OCI-LY7 (cell line): ENCODE measurements at regions not wholly inside any gene's neighbourhood (a gene's known extent, or its start where the extent isn't known, plus 50 kb on each side); places are given as distances from the start of the nearest gene placed in this dataset.
"Not testable (repeated sequence)": the region's sequence is repeated elsewhere in the genome, so short reads cannot be mapped to it uniquely, and the experiment has no call there.

ENCODE experiments used
- BruUV-seq: library from RNA; stranded (reverse); fragments of 400-500 nt; replicated peaks from 2 replicates; lab custom pipeline; 2021; lab: Mats Ljungman, UMichigan
- CTCF ChIA-PET: fragments of 300-600 bp; sonication (Branson Sonifier 250); formaldehyde crosslinking; loops from one replicate; lab custom pipeline; 2022; ENCODE audit warnings: antibody characterized with exemption; ENCODE audit not compliant: unreplicated experiment; lab: Charles Lee
- POLR2A ChIA-PET: fragments of 300-600 bp; sonication (Branson Sonifier 250); formaldehyde crosslinking; loops from one replicate; lab custom pipeline; 2022; ENCODE audit warnings: antibody characterized with exemption; lab: Charles Lee
- DNase-seq: peaks from one replicate; pipeline ENCODE4 v3.0.0-alpha.2; 2015; ENCODE audit warnings: low spot score
- H2AFZ ChIP-seq: fragments of 200-600 bp; sonication (generic), shearing (Covaris generic); 2 replicates; pipeline ENCODE4 v1.6.1; 2014; ENCODE audit warnings: mild to moderate bottlenecking, antibody characterized with exemption, low read length, moderate library complexity
- H3K27ac ChIP-seq: fragments of 200-600 bp; sonication (generic); 2 replicates; pipeline ENCODE4 v1.5.1; 2014; ENCODE audit warnings: mixed run types, low read depth, mild to moderate bottlenecking, moderate library complexity, low read length, inconsistent platforms; ENCODE audit not compliant: poor library complexity, severe bottlenecking
- H3K36me3 ChIP-seq: fragments of 200-600 bp; sonication (generic); 2 replicates; pipeline ENCODE4 v1.6.1; 2014; ENCODE audit warnings: mild to moderate bottlenecking, antibody characterized with exemption, low read length, moderate library complexity, mixed read lengths; ENCODE audit not compliant: insufficient read depth
- H3K4me1 ChIP-seq: fragments of 200-600 bp; sonication (generic); 2 replicates; pipeline ENCODE4 v1.5.1; 2014; ENCODE audit warnings: mild to moderate bottlenecking, low read length; ENCODE audit not compliant: insufficient read depth, poor library complexity, severe bottlenecking
- H3K4me2 ChIP-seq: fragments of 200-600 bp; sonication (generic); 2 replicates; pipeline ENCODE4 v1.6.1; 2014; ENCODE audit warnings: mild to moderate bottlenecking, low read length
- H3K4me3 ChIP-seq: fragments of 200-600 bp; sonication (generic); 2 replicates; pipeline ENCODE4 v1.5.1; 2014; ENCODE audit warnings: mild to moderate bottlenecking, low read depth, low read length; ENCODE audit not compliant: poor library complexity, severe bottlenecking
- H3K79me2 ChIP-seq: fragments of 200-600 bp; sonication (generic); 2 replicates; pipeline ENCODE4 v1.6.1; 2016; ENCODE audit warnings: low read depth, mild to moderate bottlenecking, low read length, moderate library complexity, mixed read lengths; ENCODE audit not compliant: insufficient read depth
- H3K9me2 ChIP-seq: fragments of 200-600 bp; sonication (generic); 2 replicates; pipeline ENCODE4 v1.6.1; 2016; ENCODE audit warnings: mild to moderate bottlenecking, low read length, mixed read lengths; ENCODE audit not compliant: insufficient read depth
- H3K9me3 ChIP-seq: fragments of 200-600 bp; sonication (generic); 2 replicates; pipeline ENCODE4 v1.6.1; 2014; ENCODE audit warnings: mild to moderate bottlenecking, mixed run types, low read length, mixed read lengths
- H4K20me1 ChIP-seq: fragments of 200-600 bp; sonication (generic); 2 replicates; pipeline ENCODE4 v1.6.1; 2014; ENCODE audit warnings: mild to moderate bottlenecking, antibody characterized with exemption, low read length, moderate library complexity, mixed read lengths; ENCODE audit not compliant: insufficient read depth
- CTCF ChIP-seq: fragments of 200-600 bp; sonication (generic); conservative IDR thresholded peaks from 2 replicates; pipeline ENCODE4 v1.5.1; 2014; ENCODE audit warnings: mild to moderate bottlenecking, antibody characterized with exemption, low read length, moderate library complexity, mixed read lengths
- EZH2phosphoT487 ChIP-seq: fragments of 200-600 bp; sonication (generic); IDR thresholded peaks from 2 replicates; pipeline ENCODE4 v1.6.1; 2018; ENCODE audit warnings: low read depth, borderline replicate concordance, mild to moderate bottlenecking, mixed run types, antibody characterized with exemption, low read length, moderate library complexity, mixed read lengths
- intact Hi-C: fragments of 100-400 bp; cut with micrococcal nuclease; formaldehyde crosslinking; loops from one replicate; pipeline ENCODE4 v1.10.0; 2022; ENCODE audit not compliant: unreplicated experiment

DNA sequence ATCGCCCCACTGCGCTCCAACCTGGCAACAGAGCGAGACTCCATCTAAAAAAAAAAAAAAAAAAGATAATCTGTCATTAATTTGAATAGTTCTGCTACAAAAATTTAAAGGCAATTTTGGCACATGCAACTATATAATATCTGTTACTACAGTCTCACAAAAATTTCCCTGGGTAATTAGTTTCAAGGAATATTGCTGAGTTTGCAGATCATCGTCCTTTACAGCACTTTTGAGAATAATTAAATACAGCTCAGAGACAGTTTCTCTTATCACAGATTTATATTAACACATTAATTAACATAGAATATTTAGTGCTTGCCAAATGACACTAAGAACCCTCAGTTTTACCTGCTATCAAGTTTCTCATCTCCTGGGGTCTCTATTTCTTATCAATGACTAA, 540.4 kb upstream of the ZNF804A start:
- Histone ChIP-seq H3K27ac (no peak overlapping the region), H3K9me3 (no peaks in the 10 kb centered on the region), H3K79me2 (no peaks in the 10 kb centered on the region), H3K4me3 (no peak overlapping the region), H3K36me3 (no peaks in the 10 kb centered on the region), H2AFZ (no peak overlapping the region), H3K4me1 (no peaks in the 10 kb centered on the region), H3K9me2 (no peaks in the 10 kb centered on the region), H3K4me2 (no peak overlapping the region), H4K20me1 (no peaks in the 10 kb centered on the region)
- no TSS peak for BruUV-seq
- DNase-seq, result no peak
- intact Hi-C loops, result no loop called here
- ChIA-PET POLR2A (interaction anchor here (0.6 to 1.0 kb wide), 3 partner anchors 486 to 1957 kb away, joined by 3 to 5 read pairs (median 4); no protein-coding TSS in a partner anchor), CTCF (no interaction called here)
- TF ChIP-seq CTCF, result no peak
- TF ChIP-seq EZH2phosphoT487, result no peak

- H3K79me2 ChIP-seq, H3K36me3 ChIP-seq, intact Hi-C loops, H2AFZ ChIP-seq, BruUV-seq, H4K20me1 ChIP-seq, H3K4me1 ChIP-seq, CTCF ChIA-PET, H3K27ac ChIP-seq, H3K9me3 ChIP-seq, H3K4me2 ChIP-seq, H3K4me3 ChIP-seq, POLR2A ChIA-PET, H3K9me2 ChIP-seq, DNase-seq: not testable (repeated sequence)
These were observed 538.1 kb upstream of the ZNF804A start for GRCh38 chr2:184060268-184060667.

- Histone ChIP-seq H3K4me1 (no peaks in the 10 kb centered on the region), H3K79me2 (no peaks in the 10 kb centered on the region), H2AFZ (no peak overlapping the region), H4K20me1 (no peaks in the 10 kb centered on the region), H3K36me3 (no peaks in the 10 kb centered on the region), H3K9me3 (no peaks in the 10 kb centered on the region), H3K27ac (no peak overlapping the region), H3K4me2 (no peak overlapping the region), H3K9me2 (no peaks in the 10 kb centered on the region), H3K4me3 (no peak overlapping the region)
- peak; percentile 19 for DNase-seq
- CTCF ChIA-PET, result no interaction called here
- peak; percentile 78 for TF ChIP-seq CTCF
- TF ChIP-seq EZH2phosphoT487, result no peak
- POLR2A ChIA-PET, result no interaction called here
- no TSS peak for BruUV-seq
- intact Hi-C loops, result no loop called here
These were observed 530.8 kb upstream of the ZNF804A start for GRCh38 chr2:184067502-184067901.
